Fibroblast of skin of abdomen (primary cell): ENCODE measurements at regions not wholly inside any gene's neighbourhood (a gene's known extent, or its start where the extent isn't known, plus 50 kb on each side); places are given as distances from the start of the nearest gene placed in this dataset.

Experiments
- DNase-seq: peaks from one replicate; pipeline ENCODE4 v3.0.0-alpha.2; 2013

GRCh38 chr14:101361451-101362433, 199.6 kb upstream of the DIO3 start:
- no peak for DNase-seq

GRCh38 chr14:101362529-101363260, 198.6 kb upstream of the DIO3 start:
- DNase-seq: no peak

DNA sequence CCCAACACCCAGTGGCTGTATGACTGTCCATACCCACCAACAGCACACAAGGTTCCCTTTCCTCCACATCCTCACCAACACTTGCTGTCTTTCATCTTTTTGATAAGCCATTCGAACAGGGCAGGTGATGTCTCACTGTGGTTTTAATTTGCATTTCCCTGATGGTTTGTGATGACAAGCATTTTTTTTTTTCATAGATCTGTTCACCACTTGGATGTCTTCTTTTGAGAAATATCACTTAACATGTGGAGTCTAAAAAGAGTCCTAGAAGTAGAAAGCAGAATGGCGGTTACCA, 198.1 kb upstream of the DIO3 start:
- no peak for DNase-seq

- no peak for DNase-seq
Measured at GRCh38 chr14:101363880-101364391, 197.4 kb upstream of the DIO3 start.

GRCh38 chr14:101364503-101365328, 196.6 kb upstream of the DIO3 start:
- DNase-seq: no peak

- no peak for DNase-seq
Measured at GRCh38 chr14:101365329-101366158, 195.8 kb upstream of the DIO3 start.

- DNase-seq: no peak
Measured at GRCh38 chr14:101367421-101368261, 193.7 kb upstream of the DIO3 start.

GRCh38 chr14:101368629-101369028, 192.7 kb upstream of the DIO3 start:
- DNase-seq: no peak

DNA sequence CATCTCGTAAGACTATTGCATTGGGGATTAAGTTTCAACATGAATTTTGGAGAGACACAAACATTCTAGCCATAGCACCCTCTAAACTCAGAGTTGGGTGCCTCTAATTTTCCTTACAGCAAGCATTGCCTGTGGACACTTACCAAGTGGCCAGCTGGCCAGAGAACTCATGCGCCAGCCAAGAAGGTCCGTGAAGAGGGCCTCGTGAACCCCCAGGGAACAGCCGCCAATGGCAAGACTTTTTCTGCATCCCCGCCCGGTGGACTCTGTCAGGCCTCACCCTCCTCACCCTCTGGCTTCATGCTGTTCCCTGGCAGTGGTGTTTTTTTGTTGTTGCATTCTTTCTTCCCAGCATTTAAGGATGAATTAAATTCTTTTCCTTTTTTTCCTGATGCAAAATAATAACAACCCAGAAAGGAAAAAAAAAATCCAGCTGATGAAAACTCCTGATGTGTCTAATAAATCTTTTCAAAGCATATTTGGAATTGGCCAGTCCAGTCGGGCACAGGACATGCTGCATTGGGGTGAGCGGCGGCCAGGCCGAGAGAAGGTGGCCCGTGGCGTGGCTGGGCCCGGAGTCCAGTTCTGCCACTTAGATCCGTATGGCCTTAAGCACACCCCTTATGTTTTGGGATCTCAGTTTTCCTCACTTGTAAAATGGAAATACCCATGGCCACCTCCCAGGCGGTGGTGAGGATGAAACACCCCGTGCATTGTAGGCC, 191.9 kb upstream of the DIO3 start:
- DNase-seq: no peak

- DNase-seq: no peak
Measured at GRCh38 chr14:101369916-101370592, 191.2 kb upstream of the DIO3 start.

DNA sequence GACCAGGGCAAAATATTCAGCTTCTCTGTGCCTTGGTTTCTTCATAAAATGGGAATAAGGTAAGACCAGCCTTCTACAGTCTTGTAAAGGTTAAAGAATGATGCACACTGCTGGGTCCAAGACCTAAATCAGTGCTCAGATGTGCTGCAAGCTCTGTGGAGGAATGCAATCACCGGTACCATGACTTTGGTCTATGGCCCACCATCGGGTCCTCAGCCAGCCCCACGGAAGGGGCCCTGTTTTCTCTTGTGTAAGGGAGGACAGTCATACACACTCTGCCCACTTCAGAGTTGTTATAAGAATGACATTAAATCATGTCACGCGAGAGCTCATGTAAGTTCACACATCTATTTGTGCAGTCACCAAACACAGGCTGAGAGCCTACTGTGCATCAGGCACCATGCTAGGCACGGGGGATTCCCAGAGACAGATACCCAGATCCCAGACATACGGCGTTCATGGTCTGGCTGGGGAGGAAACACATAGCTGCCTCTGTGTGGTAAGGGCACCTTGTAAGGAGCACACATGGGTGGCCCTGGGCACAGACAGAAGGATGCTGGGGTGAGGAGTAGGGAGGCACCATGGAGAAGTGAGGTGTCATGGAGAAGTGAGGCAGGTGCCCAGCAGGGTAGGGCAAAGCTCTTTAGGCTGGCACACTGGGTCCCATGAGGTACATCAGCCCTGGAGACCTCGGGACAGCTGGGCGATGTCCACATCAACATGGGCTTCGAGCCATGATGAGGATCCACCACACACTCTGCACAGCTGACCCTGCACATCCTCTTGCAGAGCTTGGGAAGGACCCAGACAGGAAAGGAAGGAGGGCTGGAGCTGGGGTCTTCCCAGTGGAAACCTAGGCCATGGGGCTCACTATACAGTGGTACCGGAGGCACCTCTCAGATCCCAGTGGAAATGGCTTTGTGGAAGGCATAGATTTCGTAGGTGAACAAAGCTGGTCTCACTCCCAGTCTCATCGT, 190.4 kb upstream of the DIO3 start:
- DNase-seq: no peak

DNA sequence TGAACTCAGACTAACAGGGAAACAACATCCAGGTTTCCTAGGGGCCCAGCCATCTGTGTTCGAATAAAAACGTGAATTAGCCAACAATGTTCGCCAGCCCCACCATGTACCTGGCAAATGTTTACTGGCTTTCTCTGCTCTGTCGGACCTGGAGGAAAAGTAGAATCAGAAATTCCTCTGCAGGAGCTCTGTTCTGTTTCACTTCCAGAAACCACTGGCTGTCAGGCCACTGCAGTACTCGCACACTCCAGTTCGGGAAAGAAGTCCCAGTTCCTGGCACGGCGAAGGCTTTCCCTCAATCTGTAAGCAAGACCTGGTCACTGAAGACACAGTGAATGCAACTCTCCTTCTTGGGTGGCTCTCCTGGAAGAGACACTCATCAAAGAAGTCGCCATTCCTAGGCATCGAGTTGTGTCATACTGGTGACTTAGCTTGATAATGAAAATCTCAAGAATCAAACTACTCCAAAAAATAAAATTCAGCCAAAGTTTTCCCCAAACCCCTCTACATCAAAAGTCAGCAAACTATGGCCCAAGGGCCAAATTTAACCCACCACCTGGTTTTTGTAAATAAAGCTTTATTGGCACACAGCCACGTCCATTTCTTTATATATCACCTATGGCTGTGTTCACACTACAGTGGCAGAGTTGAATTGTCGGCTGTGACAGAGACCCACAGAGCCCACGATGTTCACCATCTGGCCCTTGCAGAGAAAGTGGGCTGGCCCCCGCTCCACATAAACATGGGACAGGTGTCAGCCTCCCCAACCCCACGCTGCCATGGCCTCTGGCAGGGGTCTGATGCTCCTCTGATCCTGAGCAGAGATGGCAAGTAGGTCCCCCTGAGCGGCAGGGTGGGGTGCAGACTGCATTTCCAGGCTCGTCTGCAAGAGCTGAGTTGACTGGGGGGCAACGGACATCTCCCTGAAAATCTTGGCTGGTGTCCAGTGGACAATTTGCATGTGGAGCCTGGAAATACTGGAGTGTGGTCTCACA, 189.2 kb upstream of the DIO3 start:
- DNase-seq: no peak

- no peak for DNase-seq
Measured at GRCh38 chr14:101372894-101373620, 188.2 kb upstream of the DIO3 start.

DNA sequence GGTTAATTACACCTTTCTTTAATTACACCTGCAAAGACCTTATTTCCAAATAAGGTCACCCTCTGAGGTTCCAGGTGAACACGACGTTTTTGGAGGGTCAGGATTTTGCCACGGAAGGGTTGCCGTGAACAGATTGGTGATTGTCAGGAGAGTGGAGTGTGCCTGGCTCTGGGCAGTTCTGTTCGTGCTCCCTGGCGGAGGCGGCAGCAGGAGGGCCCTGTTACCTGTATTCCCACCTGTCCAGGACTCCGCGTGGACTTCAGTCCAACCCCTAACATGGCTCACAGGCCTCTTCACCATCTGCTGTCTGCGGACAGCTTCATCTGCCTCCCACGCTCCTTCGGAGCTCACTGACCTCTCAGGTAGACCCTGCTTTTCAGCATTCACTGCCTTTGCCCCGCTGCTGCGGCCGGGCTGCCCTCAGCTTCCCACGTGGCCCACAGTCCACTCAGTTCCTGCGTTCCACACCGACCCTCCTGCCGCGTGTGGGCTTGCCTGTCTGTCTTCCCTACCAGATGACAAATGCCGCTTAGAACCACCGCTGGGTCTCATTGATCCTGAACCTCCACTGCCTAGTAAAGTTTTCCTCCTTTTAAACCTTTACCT, 187.5 kb upstream of the DIO3 start:
- DNase-seq: no peak

GRCh38 chr14:101374373-101375338, 186.6 kb upstream of the DIO3 start:
- no peak for DNase-seq
